Renal pelvis (tissue), 1 donor: ENCODE measurements at regions not wholly inside any gene's neighbourhood (a gene's known extent, or its start where the extent isn't known, plus 50 kb on each side); places are given as distances from the start of the nearest gene placed in this dataset.
A peak's percentile ranks its signal among the peaks of the same experiment; 100 is the strongest.

Experiments used
- DNase-seq: peaks from one replicate; pipeline ENCODE4 v3.0.0-alpha.2; 2013

GRCh38 chr15:79230766-79231165 is 51.8 kb upstream of the ANKRD34C start:
- DNase-seq: no peak

GRCh38 chr15:79222808-79223207 is 59.7 kb upstream of the ANKRD34C start:
- DNase-seq: no peak

- DNase-seq: no peak
These were observed 60.8 kb upstream of the ANKRD34C start for GRCh38 chr15:79221696-79222095.

- no peak for DNase-seq
These were observed 63.0 kb upstream of the ANKRD34C start for GRCh38 chr15:79219393-79220056.

GRCh38 chr15:79218588-79219200 is 63.8 kb upstream of the ANKRD34C start:
- no peak for DNase-seq

- DNase-seq: no peak
These were observed 68.9 kb upstream of the ANKRD34C start for GRCh38 chr15:79213650-79214049.

GRCh38 chr15:79212589-79213157 is 69.8 kb upstream of the ANKRD34C start:
- DNase-seq: no peak

- DNase-seq: no peak
These were observed 71.0 kb upstream of the ANKRD34C start for GRCh38 chr15:79211481-79211880.

GRCh38 chr15:79209690-79210089 is 72.8 kb upstream of the ANKRD34C start:
- DNase-seq: no peak

GRCh38 chr15:79209116-79209515 is 73.4 kb upstream of the ANKRD34C start:
- no peak for DNase-seq

GRCh38 chr15:79208179-79208578 is 74.3 kb upstream of the ANKRD34C start:
- no peak for DNase-seq

- no peak for DNase-seq
These were observed 75.6 kb upstream of the ANKRD34C start for GRCh38 chr15:79206940-79207339.

GRCh38 chr15:79204886-79205675 is 77.4 kb upstream of the ANKRD34C start:
- no peak for DNase-seq

- DNase-seq: no peak
These were observed 84.1 kb upstream of the ANKRD34C start for GRCh38 chr15:79198461-79198860.

GRCh38 chr15:79197285-79197684 is 85.2 kb upstream of the ANKRD34C start:
- DNase-seq: no peak

GRCh38 chr15:79195802-79196201 is 86.7 kb upstream of the ANKRD34C start:
- no peak for DNase-seq

- no peak for DNase-seq
These were observed 87.3 kb upstream of the ANKRD34C start for GRCh38 chr15:79195239-79195638.

GRCh38 chr15:79194386-79194785 is 88.1 kb upstream of the ANKRD34C start:
- DNase-seq: no peak

GRCh38 chr15:79193549-79193948 is 89.0 kb upstream of the ANKRD34C start:
- no peak for DNase-seq

- no peak for DNase-seq
These were observed 89.4 kb upstream of the ANKRD34C start for GRCh38 chr15:79193103-79193502.

GRCh38 chr15:79192462-79193036 is 90.0 kb upstream of the ANKRD34C start:
- DNase-seq: peak; percentile 48

- DNase-seq: no peak
These were observed 92.4 kb upstream of the ANKRD34C start for GRCh38 chr15:79190093-79190492.
